ENCODE measurements at regions not wholly inside any gene's neighbourhood (a gene's known extent, or its start where the extent isn't known, plus 50 kb on each side); places are given as distances from the start of the nearest gene placed in this dataset.
"Not testable (repeated sequence)": the region's sequence is repeated elsewhere in the genome, so short reads cannot be mapped to it uniquely, and the experiment has no call there.

- no peak for DNase-seq (ENCODE audit: low spot score)
- no peaks in the 10 kb centered on the region for H3K4me1 Mint-ChIP-seq (ENCODE audit: low read depth)
- TF ChIP-seq CTCF (IDR thresholded peaks at IDR 0.05) = no peak
- no peaks in the 10 kb centered on the region for H3K27me3 Mint-ChIP-seq (ENCODE audit: low read depth)
- H3K9me3 Mint-ChIP-seq (ENCODE audit: low read depth) = peaks cover 8% of the 10 kb centered on the region
- no peak overlapping the region for H3K27ac Mint-ChIP-seq (ENCODE audit: unreplicated experiment)
- H3K36me3 Mint-ChIP-seq (ENCODE audit: low read depth) = peaks cover under 1% of the 10 kb centered on the region
- H3K4me3 Mint-ChIP-seq (ENCODE audit: unreplicated experiment) = no peak overlapping the region
Measured at GRCh38 chr5:98364549-98364948, 408.9 kb upstream of the RGMB start.

DNA sequence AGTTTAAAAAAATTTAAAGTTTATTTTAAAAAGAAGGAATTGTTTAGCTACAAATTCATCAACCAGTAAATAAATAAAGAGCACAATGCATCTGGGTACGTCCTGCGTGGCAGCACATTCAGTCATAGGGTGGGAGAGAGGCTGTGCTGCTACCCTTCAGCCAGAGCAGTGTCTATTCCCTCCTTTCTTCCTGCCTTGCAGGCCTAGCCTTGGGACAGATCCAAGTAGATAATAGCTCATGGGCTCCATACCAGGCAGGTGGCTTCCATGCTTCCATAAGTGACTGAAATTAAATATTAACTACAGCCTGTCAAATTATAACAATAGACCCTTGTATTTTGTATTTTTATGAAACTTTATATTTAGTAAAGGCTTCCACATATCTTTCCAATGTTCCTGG is 408.3 kb upstream of the RGMB start:
- H3K27me3 Mint-ChIP-seq (ENCODE audit: low read depth) = no peaks in the 10 kb centered on the region
- no peak overlapping the region for H3K27ac Mint-ChIP-seq (ENCODE audit: unreplicated experiment)
- H3K4me3 Mint-ChIP-seq (ENCODE audit: unreplicated experiment) = no peak overlapping the region

GRCh38 chr5:98368141-98368540 is 405.3 kb upstream of the RGMB start:
- TF ChIP-seq CTCF (IDR thresholded peaks at IDR 0.05) = no peak
- Mint-ChIP-seq H3K4me1 (ENCODE audit: low read depth) (no peaks in the 10 kb centered on the region), H3K9me3 (ENCODE audit: low read depth) (peaks cover 3% of the 10 kb centered on the region), H3K36me3 (ENCODE audit: low read depth) (no peaks in the 10 kb centered on the region), H3K27me3 (ENCODE audit: low read depth) (no peaks in the 10 kb centered on the region), H3K27ac (ENCODE audit: unreplicated experiment) (no peak overlapping the region), H3K4me3 (ENCODE audit: unreplicated experiment) (no peak overlapping the region)
- no peak for DNase-seq (ENCODE audit: low spot score)

More for the DNA sequence above, 408.3 kb upstream of the RGMB start:
- Mint-ChIP-seq H3K4me1 (ENCODE audit: low read depth) (no peaks in the 10 kb centered on the region), H3K36me3 (ENCODE audit: low read depth) (no peaks in the 10 kb centered on the region), H3K9me3 (ENCODE audit: low read depth) (peaks cover 4% of the 10 kb centered on the region)
- no peak for DNase-seq (ENCODE audit: low spot score)
- no peak for TF ChIP-seq CTCF (IDR thresholded peaks at IDR 0.05)

DNA sequence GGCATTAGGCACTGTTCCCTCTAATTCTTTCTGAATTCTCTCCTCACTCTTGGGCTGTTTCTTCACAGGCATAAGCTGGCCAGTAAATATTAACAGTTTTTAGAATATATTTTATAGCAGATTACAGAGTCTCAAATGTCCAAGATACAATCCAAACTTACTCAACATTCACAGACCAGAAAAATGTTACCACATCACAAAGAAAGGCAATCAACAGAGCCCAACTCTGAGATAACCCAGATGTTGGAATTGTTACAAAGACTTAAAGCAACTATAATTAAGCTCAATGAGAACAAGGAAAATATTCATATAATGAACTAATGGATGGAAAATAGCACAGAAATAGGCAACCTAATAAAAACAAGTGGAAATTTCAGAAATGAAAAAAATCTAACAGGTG is 401.1 kb upstream of the RGMB start:
- no peak for DNase-seq (ENCODE audit: low spot score)
- Mint-ChIP-seq H3K27me3 (ENCODE audit: low read depth) (no peaks in the 10 kb centered on the region), H3K4me1 (ENCODE audit: low read depth) (no peaks in the 10 kb centered on the region), H3K36me3 (ENCODE audit: low read depth) (no peaks in the 10 kb centered on the region), H3K4me3 (ENCODE audit: unreplicated experiment) (no peak overlapping the region), H3K9me3 (ENCODE audit: low read depth) (peaks cover 3% of the 10 kb centered on the region), H3K27ac (ENCODE audit: unreplicated experiment) (no peak overlapping the region)
- TF ChIP-seq CTCF (IDR thresholded peaks at IDR 0.05) = no peak

DNA sequence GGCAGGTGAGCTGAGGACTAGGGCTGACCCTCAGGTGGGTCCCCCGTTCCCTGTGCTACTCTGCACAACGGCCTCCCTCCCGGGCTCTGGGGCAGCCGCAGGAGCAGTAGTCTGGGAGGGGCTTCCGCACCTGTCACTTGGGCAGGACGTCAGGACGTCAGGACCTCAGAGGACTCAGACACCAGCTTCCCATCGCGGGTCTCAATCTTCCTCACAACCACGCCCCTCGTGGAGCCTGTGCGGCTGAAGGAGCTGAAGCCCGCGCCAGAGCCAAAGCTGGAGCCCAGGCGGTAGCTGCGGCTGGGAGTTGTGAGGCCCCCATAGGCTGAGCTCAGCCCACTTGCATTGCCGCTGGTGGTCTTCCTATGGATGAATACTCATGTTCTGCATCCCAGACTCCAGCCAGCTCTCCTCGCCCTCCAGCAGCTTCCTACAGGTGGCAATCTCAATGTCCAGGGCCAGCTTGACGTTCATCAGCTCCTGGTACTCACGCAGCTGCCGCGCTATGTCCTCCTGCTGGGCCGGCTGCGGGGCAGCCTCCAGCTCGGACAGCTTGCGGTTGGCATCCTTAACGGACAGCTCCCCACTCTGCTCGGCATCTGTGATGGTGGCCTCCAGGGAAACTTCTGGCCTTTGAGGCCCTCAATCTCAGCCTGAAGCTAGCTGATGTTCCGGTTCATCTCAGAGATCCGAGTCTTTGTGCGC is 381.4 kb upstream of the RGMB start:
- Mint-ChIP-seq H3K27ac (ENCODE audit: unreplicated experiment) (no peak overlapping the region), H3K36me3 (ENCODE audit: low read depth) (no peaks in the 10 kb centered on the region)
- DNase-seq (ENCODE audit: low spot score) = peak; percentile 67

GRCh38 chr5:98393205-98393604 is 380.3 kb upstream of the RGMB start:
- H3K9me3 Mint-ChIP-seq (ENCODE audit: low read depth); H3K4me1 Mint-ChIP-seq (ENCODE audit: low read depth); H3K36me3 Mint-ChIP-seq (ENCODE audit: low read depth); H3K4me3 Mint-ChIP-seq (ENCODE audit: unreplicated experiment); H3K27ac Mint-ChIP-seq (ENCODE audit: unreplicated experiment); H3K27me3 Mint-ChIP-seq (ENCODE audit: low read depth): not testable (repeated sequence)
- DNase-seq (ENCODE audit: low spot score) = peak; percentile 77

More for the DNA sequence above, 381.4 kb upstream of the RGMB start:
- peaks cover 5% of the 10 kb centered on the region for H3K9me3 Mint-ChIP-seq (ENCODE audit: low read depth)
- no peaks in the 10 kb centered on the region for H3K27me3 Mint-ChIP-seq (ENCODE audit: low read depth)
- H3K4me3 Mint-ChIP-seq (ENCODE audit: unreplicated experiment) = no peak overlapping the region
- no peaks in the 10 kb centered on the region for H3K4me1 Mint-ChIP-seq (ENCODE audit: low read depth)
- no peak for TF ChIP-seq CTCF (IDR thresholded peaks at IDR 0.05)

Data from chondrocyte (in vitro differentiated cells).